KG1 (cell line): ENCODE measurements at regions not wholly inside any gene's neighbourhood (a gene's known extent, or its start where the extent isn't known, plus 50 kb on each side); places are given as distances from the start of the nearest gene placed in this dataset.
"Not testable (repeated sequence)": the region's sequence is repeated elsewhere in the genome, so short reads cannot be mapped to it uniquely, and the experiment has no call there.

Experiments used
- DNase-seq: peaks from one replicate; lab custom pipeline; 2025; lab: John Stamatoyannopoulos, UW

DNA sequence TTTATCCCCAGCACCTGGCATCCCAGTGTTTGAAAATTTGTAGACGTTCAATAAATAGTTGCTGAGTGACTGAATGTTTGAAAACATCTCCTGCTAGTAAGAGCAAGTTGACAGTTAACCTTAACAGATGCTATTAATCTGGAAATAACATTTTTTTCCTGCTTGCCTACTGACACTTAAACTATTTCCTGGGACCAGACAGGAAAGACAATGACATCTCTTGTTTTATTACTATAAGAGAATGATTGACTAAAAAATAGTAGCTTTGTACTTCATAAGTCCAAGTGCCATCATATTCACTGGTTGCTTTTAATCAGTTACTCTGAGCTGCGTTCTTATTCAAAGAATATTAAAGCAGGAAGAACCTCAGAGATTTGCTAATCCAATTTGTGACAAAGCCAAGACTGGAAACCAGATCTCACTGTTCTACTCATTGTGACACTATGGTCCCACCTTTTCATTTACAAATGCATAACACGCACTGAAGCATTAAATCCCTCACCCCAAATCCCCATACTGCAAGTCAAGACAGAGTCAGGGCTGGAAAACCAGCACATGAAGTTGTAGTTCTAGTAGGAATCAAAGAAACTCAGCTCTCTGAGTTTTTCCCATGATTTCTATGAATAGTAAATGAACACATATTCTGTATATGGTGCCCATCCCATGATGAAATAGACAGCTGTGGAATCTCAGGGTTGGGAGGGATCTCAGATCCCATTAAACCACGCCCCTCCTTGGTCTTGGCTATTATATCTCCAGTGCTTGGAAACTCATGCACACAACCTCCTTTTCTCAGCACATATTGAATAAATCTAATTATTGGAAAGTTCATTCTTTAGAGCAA, 212.7 kb upstream of the P2RY1 start:
- no peak for DNase-seq

GRCh38 chr3:152622811-152623167, 212.1 kb upstream of the P2RY1 start:
- no peak for DNase-seq

- DNase-seq = no peak
Observed at GRCh38 chr3:152623286-152623911, 211.5 kb upstream of the P2RY1 start.

DNA sequence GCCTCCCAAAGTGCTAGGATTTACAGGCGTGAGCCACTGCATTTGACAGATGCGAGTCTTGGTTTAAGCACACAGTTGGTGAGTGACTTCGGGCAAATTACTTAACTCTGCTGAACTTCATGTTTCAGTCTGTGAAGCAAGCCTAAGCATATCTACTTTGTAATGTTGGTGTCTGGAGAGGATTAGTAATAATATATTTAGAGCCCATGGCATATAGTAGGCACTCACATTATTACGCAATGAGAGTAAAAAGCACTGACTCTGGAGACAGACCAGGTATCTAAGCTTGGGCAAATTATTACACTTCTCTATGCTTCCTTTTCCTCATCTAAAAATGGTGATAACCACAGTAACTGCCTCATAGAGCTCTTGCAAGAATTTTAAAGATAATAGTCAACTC, 208.7 kb upstream of the P2RY1 start:
- no peak for DNase-seq

DNA sequence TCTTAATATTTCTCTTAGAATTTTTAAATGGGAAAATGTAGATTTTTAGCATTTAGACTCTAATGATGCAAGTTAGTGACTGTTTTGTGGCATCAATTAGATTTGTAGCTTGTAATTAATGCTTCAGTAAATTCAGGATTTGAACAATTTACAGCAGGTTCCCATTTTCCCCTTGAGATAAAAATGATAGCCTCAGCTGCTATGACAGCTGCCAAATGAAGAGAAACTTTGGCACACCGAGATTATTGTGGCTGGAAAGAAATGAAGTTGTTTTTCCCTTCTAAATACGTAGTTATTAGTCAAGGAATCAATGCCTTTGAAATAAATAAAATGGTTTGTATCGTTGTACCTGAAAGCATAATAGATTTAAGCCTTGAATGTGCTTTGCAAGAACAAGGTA, 206.4 kb upstream of the P2RY1 start:
- DNase-seq = no peak

GRCh38 chr3:152629363-152630122, 205.4 kb upstream of the P2RY1 start:
- DNase-seq = no peak

GRCh38 chr3:152635389-152635788, 199.5 kb upstream of the P2RY1 start:
- DNase-seq = no peak

DNA sequence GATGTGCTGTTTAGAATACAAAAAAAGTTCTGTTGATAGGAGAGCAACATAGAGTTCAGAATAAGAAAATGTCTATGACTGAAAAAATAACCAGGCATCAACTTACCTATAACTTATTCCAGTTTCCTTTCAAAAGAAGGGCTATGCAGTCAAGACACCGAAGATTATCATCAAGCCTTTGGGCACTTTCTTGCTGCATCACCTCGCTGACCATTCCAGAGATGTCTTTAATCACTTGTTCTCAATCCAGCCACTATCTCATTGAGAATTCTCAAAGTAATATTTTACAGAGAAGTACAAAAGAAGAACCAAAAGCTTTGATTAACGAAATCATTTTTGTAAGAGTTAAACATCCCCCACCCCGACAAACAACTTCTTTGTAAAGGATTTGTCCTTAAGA, 198.3 kb upstream of the P2RY1 start:
- DNase-seq = no peak

- DNase-seq = no peak
Observed at GRCh38 chr3:152638214-152638613, 196.7 kb upstream of the P2RY1 start.

GRCh38 chr3:152638707-152639450, 196.1 kb upstream of the P2RY1 start:
- DNase-seq = no peak

- DNase-seq = no peak
Observed at GRCh38 chr3:152641198-152641597, 193.7 kb upstream of the P2RY1 start.

DNA sequence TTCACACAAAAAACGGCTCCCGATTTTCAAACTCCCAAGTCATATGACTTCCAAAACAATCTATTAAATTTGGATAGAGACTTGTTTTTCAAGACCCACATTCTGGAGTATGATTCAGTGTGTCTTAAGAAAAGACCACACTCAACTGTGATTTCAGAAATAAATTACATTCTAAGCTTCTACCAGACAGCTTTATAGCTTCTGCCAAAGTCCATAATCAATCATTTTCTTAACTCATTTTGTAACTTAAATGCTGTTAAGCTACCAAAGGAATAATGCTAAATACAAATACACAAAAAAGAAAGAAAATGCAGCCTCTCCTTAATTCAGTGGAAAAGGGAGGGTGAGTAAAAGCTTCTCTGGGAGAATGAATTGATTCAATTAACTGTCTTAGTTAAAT, 192.3 kb upstream of the P2RY1 start:
- DNase-seq = no peak

GRCh38 chr3:152644478-152644877, 190.5 kb upstream of the P2RY1 start:
- DNase-seq = no peak

DNA sequence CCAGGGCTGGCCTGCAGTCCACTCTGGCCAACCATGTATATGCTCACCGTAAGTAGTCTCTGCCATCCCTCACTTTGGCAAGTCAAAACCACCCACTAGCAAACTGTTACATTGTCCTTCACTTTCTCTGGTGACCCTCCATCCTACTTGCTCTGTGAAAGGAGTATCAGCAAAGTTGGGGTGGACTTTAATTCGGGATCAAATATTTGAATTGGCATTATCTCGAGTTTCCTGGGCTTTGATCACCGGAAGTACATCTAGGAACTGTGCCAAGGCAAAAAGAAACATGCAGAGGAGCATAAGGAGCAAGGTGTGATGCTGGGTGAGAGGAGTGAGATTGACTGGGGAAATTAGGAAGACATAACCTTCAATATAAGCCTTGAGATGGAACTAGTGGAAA, 188.9 kb upstream of the P2RY1 start:
- DNase-seq = no peak

- no peak for DNase-seq
Observed at GRCh38 chr3:152650177-152650576, 184.8 kb upstream of the P2RY1 start.

- DNase-seq = not testable (repeated sequence)
Observed at GRCh38 chr3:152650923-152651322, 184.0 kb upstream of the P2RY1 start.

- DNase-seq = no peak
Observed at GRCh38 chr3:152656214-152656971, 178.5 kb upstream of the P2RY1 start.

- no peak for DNase-seq
Observed at GRCh38 chr3:152656972-152657355, 178.0 kb upstream of the P2RY1 start.

GRCh38 chr3:152658977-152659720, 175.8 kb upstream of the P2RY1 start:
- DNase-seq = no peak

DNA sequence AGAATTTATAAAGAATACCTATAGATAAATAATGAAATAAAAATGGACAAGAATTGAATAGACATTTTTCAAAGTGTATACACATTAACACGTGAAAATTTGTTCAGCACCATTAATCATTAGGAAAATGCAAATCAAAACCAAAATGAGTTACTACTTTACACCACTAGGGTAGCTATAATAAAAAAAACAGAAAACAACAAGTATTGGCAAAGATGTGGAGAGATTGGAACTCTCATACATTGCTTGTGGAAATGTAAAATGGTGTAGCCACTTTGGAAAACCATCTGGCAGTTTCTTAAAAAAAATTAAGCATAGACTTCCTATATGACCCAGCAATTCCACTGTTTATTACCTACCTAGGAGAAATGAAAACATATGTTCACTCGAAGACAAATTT, 172.8 kb upstream of the P2RY1 start:
- no peak for DNase-seq

DNA sequence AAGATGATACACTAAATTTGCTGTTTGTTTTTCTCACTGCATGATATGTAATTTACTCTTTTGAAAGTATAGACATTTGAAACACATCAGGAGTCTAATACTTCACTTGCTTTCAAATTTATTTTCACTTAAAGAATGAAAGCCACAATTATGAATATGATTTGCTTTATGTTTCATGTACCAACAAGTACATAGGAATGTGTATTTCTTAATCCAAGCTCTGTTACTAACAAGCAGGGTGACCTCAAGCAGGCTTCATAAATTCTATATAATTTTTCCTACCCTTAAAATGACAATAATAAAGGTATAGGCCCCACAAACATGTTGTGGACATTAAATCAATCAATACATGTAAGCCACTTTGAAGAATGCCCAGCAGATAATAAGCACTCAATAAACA, 170.2 kb upstream of the P2RY1 start:
- no peak for DNase-seq
